Prostate gland (tissue), 2 donors: ENCODE measurements at regions not wholly inside any gene's neighbourhood (a gene's known extent, or its start where the extent isn't known, plus 50 kb on each side); places are given as distances from the start of the nearest gene placed in this dataset.

ENCODE experiments used
- POLR2A ChIP-seq: fragments of 450-650 bp; IDR thresholded peaks from one replicate; pipeline ENCODE4 v1.6.1; 2016; ENCODE audit warnings: antibody characterized with exemption, mild to moderate bottlenecking
- TF ChIP-seq, protein P1 (sequence below), 4 experiments: fragments of 200-600 bp in 2 of 4; fragments of 450-650 bp in 2 of 4; sonication (generic) in 2 of 4; IDR thresholded peaks; 1 replicate in 3 of 4; 2 replicates in 1 of 4; pipeline ENCODE4 v1.5.1; 2016 to 2019; ENCODE audit warnings: antibody characterized with exemption in 4 of 4, mild to moderate bottlenecking in 2 of 4, moderate library complexity in 2 of 4

DNA sequence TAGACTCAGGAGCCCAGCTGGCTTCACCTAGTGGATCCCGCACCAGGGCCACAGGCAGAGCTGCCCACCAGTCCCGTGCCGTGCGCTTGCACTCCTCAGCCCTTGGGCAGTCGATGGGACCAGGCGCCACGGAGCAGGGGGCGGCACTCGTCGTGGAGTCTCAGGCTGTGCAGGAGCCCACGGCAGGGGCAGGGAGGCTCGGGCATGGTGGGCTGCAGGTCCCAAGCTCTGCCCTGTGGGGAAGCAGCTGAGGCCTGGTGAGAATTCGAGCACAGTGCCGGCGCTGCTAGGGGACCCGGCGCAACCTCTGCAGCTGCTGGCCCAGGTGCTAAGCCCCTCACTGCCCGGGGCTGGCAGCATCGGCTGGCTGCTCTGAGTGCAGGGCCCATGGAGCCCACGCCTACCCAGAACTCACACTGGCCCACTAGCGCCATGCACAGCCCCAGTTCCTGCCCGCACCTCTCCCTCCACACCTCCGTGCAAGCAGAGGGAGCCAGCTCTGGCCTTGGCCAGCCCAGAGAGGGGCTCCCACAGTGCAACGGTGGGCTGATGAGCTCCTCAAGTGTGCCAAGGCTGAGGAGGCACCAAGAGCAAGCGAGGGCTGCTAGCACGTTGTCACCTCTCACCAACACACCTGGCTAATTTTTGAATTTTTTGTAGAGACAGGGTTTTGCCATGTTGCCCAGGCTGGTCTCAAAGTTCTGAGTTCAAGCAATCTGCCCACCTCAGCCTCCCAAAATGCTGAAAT is 116.1 kb downstream of the SPTSSA start:
- no peak for TF ChIP-seq POLR2A
- TF ChIP-seq, protein P1, sequence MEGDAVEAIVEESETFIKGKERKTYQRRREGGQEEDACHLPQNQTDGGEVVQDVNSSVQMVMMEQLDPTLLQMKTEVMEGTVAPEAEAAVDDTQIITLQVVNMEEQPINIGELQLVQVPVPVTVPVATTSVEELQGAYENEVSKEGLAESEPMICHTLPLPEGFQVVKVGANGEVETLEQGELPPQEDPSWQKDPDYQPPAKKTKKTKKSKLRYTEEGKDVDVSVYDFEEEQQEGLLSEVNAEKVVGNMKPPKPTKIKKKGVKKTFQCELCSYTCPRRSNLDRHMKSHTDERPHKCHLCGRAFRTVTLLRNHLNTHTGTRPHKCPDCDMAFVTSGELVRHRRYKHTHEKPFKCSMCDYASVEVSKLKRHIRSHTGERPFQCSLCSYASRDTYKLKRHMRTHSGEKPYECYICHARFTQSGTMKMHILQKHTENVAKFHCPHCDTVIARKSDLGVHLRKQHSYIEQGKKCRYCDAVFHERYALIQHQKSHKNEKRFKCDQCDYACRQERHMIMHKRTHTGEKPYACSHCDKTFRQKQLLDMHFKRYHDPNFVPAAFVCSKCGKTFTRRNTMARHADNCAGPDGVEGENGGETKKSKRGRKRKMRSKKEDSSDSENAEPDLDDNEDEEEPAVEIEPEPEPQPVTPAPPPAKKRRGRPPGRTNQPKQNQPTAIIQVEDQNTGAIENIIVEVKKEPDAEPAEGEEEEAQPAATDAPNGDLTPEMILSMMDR (IDR thresholded peaks at IDR 0.05), result no peak
